ENCODE measurements at regions not wholly inside any gene's neighbourhood (a gene's known extent, or its start where the extent isn't known, plus 50 kb on each side); places are given as distances from the start of the nearest gene placed in this dataset.

GRCh38 chr10:28354511-28354910 is 51.6 kb upstream of the MPP7 start:
- Histone ChIP-seq H2BK120ac (replicated peaks; ENCODE audit: low read depth, low read length) (no peak overlapping the region), H4K8ac (ENCODE audit: extremely low read depth, insufficient read depth, low read length) (no peak overlapping the region), H2AFZ (ENCODE audit: low read length) (0 out of 2 replicates have a peak overlapping the region, but pooled peaks have one; percentile 53), H4K20me1 (replicated peaks in 1 of 2; ENCODE audit: control insufficient read depth in 1 of 2, insufficient read depth in 2 of 2, low read length in 2 of 2) (no peaks in the 10 kb centered on the region), H3K23ac (ENCODE audit: insufficient read length) (no peak overlapping the region), H2AK5ac (ENCODE audit: low read depth, low read length) (no peak overlapping the region), H3K27me3 (replicated peaks in 1 of 4; ENCODE audit: control insufficient read depth in 3 of 4, extremely low read depth in 1 of 4, insufficient read depth in 3 of 4, low read length in 3 of 4) (no peaks in the 10 kb centered on the region), H3K18ac (ENCODE audit: extremely low read depth, low read length) (no peak overlapping the region), H3K4ac (replicated peaks; ENCODE audit: insufficient read length, low read depth, low read length) (no peak overlapping the region), H3K4me3 (ENCODE audit: extremely low read depth in 1 of 4, insufficient read depth in 2 of 4, low read depth in 3 of 4, low read length in 4 of 4) (no peak overlapping the region), H2BK5ac (ENCODE audit: low read depth, low read length) (no peak overlapping the region), H3K79me1 (ENCODE audit: low read depth, low read length) (no peaks in the 10 kb centered on the region), H3K4me1 (replicated peaks in 1 of 4; ENCODE audit: control insufficient read depth in 3 of 4, insufficient read depth in 4 of 4, low read length in 3 of 4) (no peaks in the 10 kb centered on the region), H2BK12ac (ENCODE audit: low read depth, low read length) (no peak overlapping the region), H3K79me2 (ENCODE audit: control insufficient read depth in 1 of 2, insufficient read depth in 2 of 2, low read length in 2 of 2) (no peaks in the 10 kb centered on the region), H3K23me2 (ENCODE audit: low read depth, low read length) (no peaks in the 10 kb centered on the region; the same call in 1 of the 2 replicates), H3K36me3 (ENCODE audit: control insufficient read depth in 2 of 4, insufficient read depth in 4 of 4, low read length in 3 of 4) (no peaks in the 10 kb centered on the region), H3K4me2 (ENCODE audit: insufficient read depth in 1 of 2, low read depth in 2 of 2, low read length in 2 of 2) (no peak overlapping the region), H4K5ac (ENCODE audit: insufficient read length, low read depth, low read length) (no peak overlapping the region), H3K14ac (ENCODE audit: insufficient read length) (no peak overlapping the region), H2BK15ac (ENCODE audit: low read length) (no peak overlapping the region), H3K9ac (replicated peaks in 1 of 4; ENCODE audit: extremely low read depth in 1 of 4, low read depth in 3 of 4, low read length in 3 of 4) (no peak overlapping the region), H4K91ac (replicated peaks; ENCODE audit: insufficient read length, low read length) (no peak overlapping the region), H3K56ac (replicated peaks; ENCODE audit: insufficient read length, low read depth, low read length) (no peak overlapping the region), H3K27ac (ENCODE audit: low read depth, low read length) (no peak overlapping the region), H3K9me3 (ENCODE audit: insufficient read depth in 2 of 2, low read depth in 1 of 2, low read length in 1 of 2) (no peaks in the 10 kb centered on the region), H2BK20ac (ENCODE audit: low read length) (no peak overlapping the region)
- 89% methylated on average over 4 of the region's 4 CpGs; no CpG with 5 or more reads in 1 of the 2 experiments for WGBS, 2 experiments (ENCODE audit: extremely low coverage in 1 of 2, insufficient coverage in 1 of 2, insufficient read length in 1 of 2, insufficient replicate concordance in 2 of 2, low coverage in 1 of 2, low lambda C conversion rate in 2 of 2, missing lambda C conversion rate in 1 of 2)
- ChIA-PET POLR2A (ENCODE audit: partially characterized antibody) (interaction anchor here (0.9 to 1.0 kb wide), 2 partner anchors 10 to 51 kb away, joined by 4 read pairs; partner anchors contain the start of gene MPP7), CTCF (ENCODE audit: partially characterized antibody) (interaction anchor here (0.6 to 1.5 kb wide), 4 partner anchors 14 to 188 kb away, joined by 3 to 4 read pairs (median 4); no protein-coding TSS in a partner anchor)
- DNase-seq (ENCODE audit: low read depth in 1 of 2, low spot score in 2 of 2) (no peak), FAIRE-seq (no peak)
- TF ChIP-seq ATF3 (IDR thresholded peaks at IDR 0.05; ENCODE audit: insufficient read depth, low read depth, low read length), result no peak
- TF ChIP-seq USF2 (IDR thresholded peaks at IDR 0.05; ENCODE audit: low read length), result no peak
- no peak for TF ChIP-seq CHD2 (IDR thresholded peaks at IDR 0.05; ENCODE audit: low read length)
- TF ChIP-seq SRF (IDR thresholded peaks at IDR 0.05; ENCODE audit: low read depth, low read length), result no peak
- no peak for TF ChIP-seq KDM5A (IDR thresholded peaks at IDR 0.05; ENCODE audit: low read length)
- TF ChIP-seq RXRA (IDR thresholded peaks at IDR 0.05; ENCODE audit: insufficient read depth, low read depth, low read length), result no peak
- TF ChIP-seq KDM1A (IDR thresholded peaks at IDR 0.05; ENCODE audit: borderline replicate concordance, low read length), result no peak

Data from H1 (cell line).